HCT116 (cell line): ENCODE measurements at regions not wholly inside any gene's neighbourhood (a gene's known extent, or its start where the extent isn't known, plus 50 kb on each side); places are given as distances from the start of the nearest gene placed in this dataset.
A peak's percentile ranks its signal among the peaks of the same experiment; 100 is the strongest.

Experiments
- ATAC-seq: fragments of 200-7000 bp; cut with Tn5 transposase; 2 replicates; pipeline ENCODE4 v1.9.1; 2020; ENCODE audit warnings: mild to moderate bottlenecking, moderate library complexity
- BruUV-seq: library from RNA; stranded (reverse); fragments of 400-500 nt; replicated peaks from 2 replicates; lab custom pipeline; 2021; lab: Mats Ljungman, UMichigan
- CTCF ChIA-PET: fragments of 300-600 bp; sonication (Branson Sonifier 250); formaldehyde crosslinking; loops from one replicate; lab custom pipeline; 2021; ENCODE audit warnings: antibody characterized with exemption; lab: Charles Lee
- POLR2A ChIA-PET: fragments of 300-600, 350-600 bp; sonication (Branson Sonifier 250); formaldehyde crosslinking; loops from one replicate; lab custom pipeline; 2021; ENCODE audit warnings: antibody characterized with exemption; lab: Charles Lee
- RAD21 ChIA-PET, 2 experiments: fragments of 300-600 bp; sonication (Branson Sonifier 250); formaldehyde crosslinking; loops; one replicate each; lab custom pipeline; 2023; ENCODE audit warnings: low total read pairs in 2 of 2; ENCODE audit not compliant: uncharacterized antibody in 2 of 2, unreplicated experiment in 2 of 2, low non-redundant PET in 1 of 2; lab: Charles Lee
- DNase-seq: peaks from one replicate; pipeline ENCODE4 v3.0.0-alpha.2; 2010; ENCODE audit warnings: low read depth, low spot score
- H2AFZ ChIP-seq: fragments of 200-600 bp; shearing (Covaris generic), sonication (generic); 2 replicates; pipeline ENCODE4 v1.6.1; 2017; ENCODE audit warnings: low read depth, mixed run types, mixed read lengths, antibody characterized with exemption, low read length; ENCODE audit not compliant: poor library complexity, severe bottlenecking
- H3K27ac ChIP-seq: 2 replicates; pipeline ENCODE4 v1.5.1; 2012; ENCODE audit warnings: low read depth, low read length
- H3K27me3 ChIP-seq: fragments of 200-600 bp; sonication (generic); 2 replicates; pipeline ENCODE4 v1.6.1; 2016; ENCODE audit warnings: mixed run types, low read length, mixed read lengths; ENCODE audit not compliant: insufficient read depth
- H3K36me3 ChIP-seq, 2 experiments: fragments of 200-500 bp in 1 of 2; fragments of 200-600 bp in 1 of 2; sonication (Bioruptor generic) in 1 of 2; sonication (generic) in 1 of 2; 2 replicates each; pipeline versions ENCODE4 v1.5.1 to v1.6.1; 2014 to 2016; ENCODE audit warnings: low read length in 2 of 2, inconsistent platforms in 1 of 2, mixed read lengths in 1 of 2, mixed run types in 1 of 2; ENCODE audit not compliant: insufficient read depth in 2 of 2, control insufficient read depth in 1 of 2
- H3K4me1 ChIP-seq, 2 experiments: fragments of 200-600 bp in 1 of 2; sonication (generic) in 1 of 2; 2 replicates each; pipeline versions ENCODE4 v1.5.1 to v1.6.1; 2012 to 2017; ENCODE audit warnings: low read length in 2 of 2, inconsistent platforms in 1 of 2, mild to moderate bottlenecking in 1 of 2, mixed read lengths in 1 of 2, mixed run types in 1 of 2, moderate library complexity in 1 of 2; ENCODE audit not compliant: insufficient read depth in 2 of 2, control insufficient read depth in 1 of 2
- H3K4me2 ChIP-seq: fragments of 200-600 bp; sonication (generic); 2 replicates; pipeline ENCODE4 v1.6.1; 2017; ENCODE audit warnings: mixed run types, low read length, mixed read lengths
- H3K4me3 ChIP-seq, 2 experiments: fragments of 200-600 bp in 1 of 2; sonication (generic) in 1 of 2; replicated peaks in 1 of 2; 2 replicates each; pipeline ENCODE4 v1.5.1; 2011 to 2016; ENCODE audit warnings: low read length in 2 of 2, control low read depth in 1 of 2, low read depth in 1 of 2, mild to moderate bottlenecking in 1 of 2, mixed read lengths in 1 of 2, mixed run types in 1 of 2
- H3K79me2 ChIP-seq: fragments of 200-600 bp; sonication (generic); 2 replicates; pipeline ENCODE4 v1.6.1; 2017; ENCODE audit warnings: mild to moderate bottlenecking, mixed run types, low read length, moderate library complexity, mixed read lengths; ENCODE audit not compliant: insufficient read depth
- H3K9ac ChIP-seq: fragments of 200-600 bp; sonication (generic); 2 replicates; pipeline ENCODE4 v1.6.1; 2016; ENCODE audit warnings: low read length, mixed read lengths
- H3K9me2 ChIP-seq: fragments of 200-600 bp; sonication (generic), shearing (Covaris generic); 2 replicates; pipeline ENCODE4 v1.6.1; 2017; ENCODE audit warnings: mixed run types, mild to moderate bottlenecking, moderate library complexity; ENCODE audit not compliant: insufficient read depth
- H3K9me3 ChIP-seq, 2 experiments: fragments of 200-500 bp in 1 of 2; fragments of 200-600 bp in 1 of 2; sonication (Bioruptor generic) in 1 of 2; sonication (generic) in 1 of 2; 2 replicates each; pipeline ENCODE4 v1.6.1; 2014 to 2017; ENCODE audit warnings: low read length in 2 of 2, mixed read lengths in 2 of 2, inconsistent platforms in 1 of 2, low read depth in 1 of 2, mild to moderate bottlenecking in 1 of 2, mixed run types in 1 of 2, moderate library complexity in 1 of 2; ENCODE audit not compliant: control insufficient read depth in 1 of 2, insufficient read depth in 1 of 2
- H4K20me1 ChIP-seq: fragments of 200-600 bp; sonication (generic), shearing (Covaris generic); 2 replicates; pipeline ENCODE4 v1.6.1; 2017; ENCODE audit warnings: mixed run types, mild to moderate bottlenecking, moderate library complexity; ENCODE audit not compliant: insufficient read depth
- CBX3 ChIP-seq: IDR thresholded peaks from 2 replicates; pipeline ENCODE4 v1.6.1; 2012; ENCODE audit warnings: low read depth
- CEBPB ChIP-seq: IDR thresholded peaks from 2 replicates; pipeline ENCODE4 v1.6.1; 2012; ENCODE audit warnings: low read depth
- EGR1 ChIP-seq: IDR thresholded peaks from 2 replicates; pipeline ENCODE4 v1.6.1; 2012; ENCODE audit warnings: low read depth
- ELF1 ChIP-seq: IDR thresholded peaks from 2 replicates; pipeline ENCODE4 v1.6.1; 2012; ENCODE audit warnings: low read depth, borderline replicate concordance
- EZH2 ChIP-seq: fragments of 200-600 bp; sonication (generic); IDR thresholded peaks from 2 replicates; pipeline ENCODE4 v1.6.1; 2017; ENCODE audit warnings: antibody characterized with exemption, mixed run types
- EZH2phosphoT487 ChIP-seq: fragments of 200-600 bp; IDR thresholded peaks from 2 replicates; pipeline ENCODE4 v1.6.1; 2018; ENCODE audit warnings: antibody characterized with exemption, borderline replicate concordance
- FOSL1 ChIP-seq: IDR thresholded peaks from 2 replicates; pipeline ENCODE4 v1.6.1; 2012; ENCODE audit warnings: low read depth
- JUND ChIP-seq: IDR thresholded peaks from 2 replicates; pipeline ENCODE4 v1.6.1; 2012
- POLR2A ChIP-seq: IDR thresholded peaks from 2 replicates; pipeline ENCODE4 v1.7.0; 2011; ENCODE audit warnings: borderline replicate concordance; ENCODE audit not compliant: insufficient read depth, insufficient read length; ENCODE audit errors: extremely low read depth
- RAD21 ChIP-seq: IDR thresholded peaks from 2 replicates; pipeline ENCODE4 v1.6.1; 2012; ENCODE audit warnings: low read depth, mild to moderate bottlenecking
- SIN3A ChIP-seq: IDR thresholded peaks from 2 replicates; pipeline ENCODE4 v1.6.1; 2012; ENCODE audit warnings: low read depth
- SP1 ChIP-seq: IDR thresholded peaks from 2 replicates; pipeline ENCODE4 v1.6.1; 2012; ENCODE audit warnings: low read depth
- SRF ChIP-seq: IDR thresholded peaks from 2 replicates; pipeline ENCODE4 v1.6.1; 2012; ENCODE audit warnings: low read depth
- TCF7L2 ChIP-seq: IDR thresholded peaks from 2 replicates; pipeline ENCODE4 v1.7.0; 2011; ENCODE audit warnings: borderline replicate concordance, inconsistent platforms; ENCODE audit not compliant: insufficient read depth, insufficient read length; ENCODE audit errors: extremely low read depth
- intact Hi-C: fragments of 100-400 bp; cut with micrococcal nuclease; formaldehyde crosslinking; loops from 2 replicates; pipeline ENCODE4 v1.10.0; 2022
- TF ChIP-seq, protein P1 (sequence below): IDR thresholded peaks from 2 replicates; pipeline ENCODE4 v1.6.1; 2012
- TF ChIP-seq, protein P2 (sequence below): IDR thresholded peaks from 2 replicates; pipeline ENCODE4 v1.6.1; 2012
- TF ChIP-seq, protein P3 (sequence below): IDR thresholded peaks from 2 replicates; pipeline ENCODE4 v1.6.1; 2011; ENCODE audit warnings: mild to moderate bottlenecking, low read length, moderate library complexity; ENCODE audit not compliant: insufficient replicate concordance; ENCODE audit errors: extremely low read depth

DNA sequence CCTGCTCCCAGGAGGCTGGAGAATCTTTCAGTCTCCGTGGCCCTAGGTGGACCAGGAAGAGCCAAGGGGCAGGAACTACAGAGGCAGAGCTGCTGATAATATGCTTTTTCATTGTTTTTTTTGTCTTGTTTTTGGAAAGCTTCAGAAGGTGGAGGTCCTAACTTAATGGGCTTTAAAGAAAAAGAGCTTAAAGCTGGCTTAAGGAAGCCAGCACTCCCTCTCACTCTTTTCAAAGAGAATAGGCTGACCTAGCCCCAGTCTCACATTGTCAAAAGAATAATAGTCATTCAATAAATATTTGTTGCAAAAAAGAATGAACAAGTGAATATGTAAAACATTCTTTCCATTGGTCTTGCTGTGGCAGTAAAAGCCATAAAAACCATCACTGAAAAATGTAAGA lies 61.0 kb upstream of the RRP15 start:
- no peak overlapping the region for H3K27ac ChIP-seq
- TF ChIP-seq, protein P1, sequence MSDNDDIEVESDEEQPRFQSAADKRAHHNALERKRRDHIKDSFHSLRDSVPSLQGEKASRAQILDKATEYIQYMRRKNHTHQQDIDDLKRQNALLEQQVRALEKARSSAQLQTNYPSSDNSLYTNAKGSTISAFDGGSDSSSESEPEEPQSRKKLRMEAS = no peak
- TF ChIP-seq EGR1 (no peak), JUND (no peak), ELF1 (no peak), FOSL1 (no peak), SP1 (no peak), SRF (no peak), CBX3 (no peak), TCF7L2 (no peak), CEBPB (no peak), EZH2phosphoT487 (no peak), SIN3A (no peak), POLR2A (no peak), EZH2 (no peak), RAD21 (no peak)
- TF ChIP-seq, protein P2, sequence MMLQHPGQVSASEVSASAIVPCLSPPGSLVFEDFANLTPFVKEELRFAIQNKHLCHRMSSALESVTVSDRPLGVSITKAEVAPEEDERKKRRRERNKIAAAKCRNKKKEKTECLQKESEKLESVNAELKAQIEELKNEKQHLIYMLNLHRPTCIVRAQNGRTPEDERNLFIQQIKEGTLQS = no peak
- TF ChIP-seq, protein P3, sequence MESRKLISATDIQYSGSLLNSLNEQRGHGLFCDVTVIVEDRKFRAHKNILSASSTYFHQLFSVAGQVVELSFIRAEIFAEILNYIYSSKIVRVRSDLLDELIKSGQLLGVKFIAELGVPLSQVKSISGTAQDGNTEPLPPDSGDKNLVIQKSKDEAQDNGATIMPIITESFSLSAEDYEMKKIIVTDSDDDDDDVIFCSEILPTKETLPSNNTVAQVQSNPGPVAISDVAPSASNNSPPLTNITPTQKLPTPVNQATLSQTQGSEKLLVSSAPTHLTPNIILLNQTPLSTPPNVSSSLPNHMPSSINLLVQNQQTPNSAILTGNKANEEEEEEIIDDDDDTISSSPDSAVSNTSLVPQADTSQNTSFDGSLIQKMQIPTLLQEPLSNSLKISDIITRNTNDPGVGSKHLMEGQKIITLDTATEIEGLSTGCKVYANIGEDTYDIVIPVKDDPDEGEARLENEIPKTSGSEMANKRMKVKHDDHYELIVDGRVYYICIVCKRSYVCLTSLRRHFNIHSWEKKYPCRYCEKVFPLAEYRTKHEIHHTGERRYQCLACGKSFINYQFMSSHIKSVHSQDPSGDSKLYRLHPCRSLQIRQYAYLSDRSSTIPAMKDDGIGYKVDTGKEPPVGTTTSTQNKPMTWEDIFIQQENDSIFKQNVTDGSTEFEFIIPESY = no peak
- ChIA-PET POLR2A (no interaction called here), CTCF (no interaction called here), RAD21 (no interaction called here)
- H3K79me2 ChIP-seq = no peaks in the 10 kb centered on the region
- H3K9ac ChIP-seq = no peak overlapping the region
- peaks cover 18% of the 10 kb centered on the region for H3K27me3 ChIP-seq
- H3K36me3 ChIP-seq = no peaks in the 10 kb centered on the region
- H3K4me1 ChIP-seq = no peaks in the 10 kb centered on the region
- no TSS peak for BruUV-seq
- ATAC-seq = no peak
- no peaks in the 10 kb centered on the region for H4K20me1 ChIP-seq
- no peaks in the 10 kb centered on the region for H3K9me3 ChIP-seq
- H3K9me2 ChIP-seq = no peaks in the 10 kb centered on the region
- peak overlapping the region; percentile 26 for H2AFZ ChIP-seq
- no peak overlapping the region for H3K4me2 ChIP-seq
- no peak for DNase-seq
- H3K4me3 ChIP-seq = no peak overlapping the region
- intact Hi-C loops = no loop called here
